COR-L47 (cell line): ENCODE measurements at regions not wholly inside any gene's neighbourhood (a gene's known extent, or its start where the extent isn't known, plus 50 kb on each side); places are given as distances from the start of the nearest gene placed in this dataset.
"Not testable (repeated sequence)": the region's sequence is repeated elsewhere in the genome, so short reads cannot be mapped to it uniquely, and the experiment has no call there.

Source experiments
- DNase-seq: peaks from one replicate; lab custom pipeline; 2025; lab: John Stamatoyannopoulos, UW

GRCh38 chr13:58495668-58496067 is 864.1 kb downstream of the PCDH17 start:
- DNase-seq, result no peak

GRCh38 chr13:58500938-58501337 is 869.4 kb downstream of the PCDH17 start:
- no peak for DNase-seq

GRCh38 chr13:58504202-58504700 is 872.7 kb downstream of the PCDH17 start:
- DNase-seq, result not testable (repeated sequence)

GRCh38 chr13:58505262-58505920 is 873.8 kb downstream of the PCDH17 start:
- not testable (repeated sequence) for DNase-seq

GRCh38 chr13:58528351-58528750 is 896.8 kb downstream of the PCDH17 start:
- no peak for DNase-seq

DNA sequence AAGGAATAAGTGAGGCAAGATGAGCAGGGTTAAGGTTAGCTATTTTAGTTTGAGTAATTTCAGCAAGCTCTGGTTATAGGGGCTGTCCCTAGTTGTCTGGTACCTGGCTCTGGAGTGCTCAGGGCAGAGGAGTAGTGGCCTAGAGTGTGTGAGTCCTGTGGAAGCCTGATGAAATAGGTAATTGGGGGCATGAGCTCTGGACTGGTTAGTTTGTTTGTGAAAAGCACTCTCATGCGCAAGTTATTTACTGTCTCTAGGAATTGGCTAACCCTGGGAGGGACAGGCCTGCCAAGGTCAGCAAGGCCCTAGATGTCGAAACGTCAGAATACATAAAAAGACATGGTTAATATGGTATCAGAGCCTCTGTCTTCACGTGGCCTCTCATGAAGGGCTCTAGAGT is 900.1 kb downstream of the PCDH17 start:
- no peak for DNase-seq

GRCh38 chr13:58542530-58542929 is 911.0 kb downstream of the PCDH17 start:
- DNase-seq, result no peak

DNA sequence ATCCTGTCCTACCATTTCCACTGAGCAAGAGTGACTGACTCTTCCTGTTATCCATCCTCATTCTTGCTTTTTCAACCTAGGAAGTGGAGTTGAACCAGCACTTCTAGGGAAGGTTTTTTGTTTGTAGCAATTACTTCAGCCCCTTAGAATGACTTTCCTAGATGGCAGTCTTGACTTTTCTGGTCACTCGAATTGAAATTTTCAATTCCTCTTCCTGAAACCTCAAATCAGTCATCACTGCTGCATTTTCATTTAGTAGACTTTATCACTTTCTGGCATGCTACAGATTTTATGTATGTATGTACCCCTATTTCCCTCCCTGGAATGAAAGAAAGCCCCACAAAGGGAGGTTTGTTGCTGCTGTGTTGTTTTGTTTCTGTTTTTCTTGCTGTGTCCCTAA is 915.9 kb downstream of the PCDH17 start:
- DNase-seq, result no peak

GRCh38 chr13:58566176-58566575 is 934.6 kb downstream of the PCDH17 start:
- no peak for DNase-seq

GRCh38 chr13:58573743-58574142 is 942.2 kb downstream of the PCDH17 start:
- DNase-seq, result no peak

DNA sequence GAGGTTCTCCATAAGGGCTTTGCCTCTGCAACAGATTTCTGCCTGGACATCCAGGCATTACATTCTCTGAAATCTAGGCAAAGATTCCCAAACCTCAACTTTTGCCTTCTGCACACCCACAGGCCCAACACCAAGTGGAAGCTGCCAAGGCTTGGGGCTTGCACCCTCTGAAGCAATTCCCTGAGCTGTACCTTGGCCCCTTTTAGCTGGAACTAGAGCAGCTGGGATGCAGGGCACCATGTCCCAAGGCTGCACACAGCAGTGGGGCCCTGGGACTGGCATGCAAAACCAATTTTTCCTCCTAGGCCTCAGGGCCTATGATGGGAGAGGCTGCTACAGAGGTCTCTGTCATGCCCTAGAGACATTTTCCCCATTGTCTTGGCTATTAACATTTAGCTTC is 943.2 kb downstream of the PCDH17 start:
- no peak for DNase-seq

GRCh38 chr13:58579468-58579867 is 947.9 kb downstream of the PCDH17 start:
- DNase-seq, result no peak

DNA sequence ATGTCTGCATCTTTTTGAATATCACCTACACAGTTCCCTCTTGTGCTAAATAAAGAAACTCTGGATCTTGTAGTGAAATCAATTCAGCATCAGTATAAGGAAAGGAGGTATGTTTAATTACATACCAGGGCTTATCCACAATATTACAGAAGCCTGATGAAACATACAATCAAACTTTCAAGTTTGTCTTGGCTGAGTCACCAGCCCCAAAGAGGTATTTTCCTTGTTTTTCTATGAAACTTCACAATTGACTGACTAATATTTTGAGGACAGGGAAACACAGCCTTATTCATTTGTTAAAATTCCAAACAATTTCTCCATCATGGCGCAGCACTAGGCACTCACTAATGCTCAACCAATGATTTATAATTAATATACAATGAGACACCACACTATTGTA is 952.4 kb downstream of the PCDH17 start:
- DNase-seq, result no peak

DNA sequence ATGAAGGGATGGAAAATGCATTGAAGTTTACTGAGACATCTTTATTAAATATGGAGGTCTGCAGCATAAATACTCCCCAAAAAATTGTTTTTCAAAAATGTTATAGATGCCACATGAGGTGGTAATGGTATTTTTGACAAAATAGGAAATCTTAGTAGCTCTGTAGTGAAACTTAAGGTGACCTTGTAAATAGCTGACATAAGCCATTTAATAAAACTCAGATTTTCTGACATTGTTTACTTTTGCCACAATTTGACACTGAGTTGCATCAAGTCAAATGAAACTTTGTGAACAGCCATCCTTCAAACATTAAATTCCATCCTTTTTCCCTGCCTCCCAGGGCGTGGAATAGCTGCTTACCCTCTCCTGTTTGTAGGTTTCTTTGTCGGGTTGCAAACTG is 953.1 kb downstream of the PCDH17 start:
- no peak for DNase-seq

- no peak for DNase-seq
Observed at GRCh38 chr13:58587183-58587582, 955.6 kb downstream of the PCDH17 start.

DNA sequence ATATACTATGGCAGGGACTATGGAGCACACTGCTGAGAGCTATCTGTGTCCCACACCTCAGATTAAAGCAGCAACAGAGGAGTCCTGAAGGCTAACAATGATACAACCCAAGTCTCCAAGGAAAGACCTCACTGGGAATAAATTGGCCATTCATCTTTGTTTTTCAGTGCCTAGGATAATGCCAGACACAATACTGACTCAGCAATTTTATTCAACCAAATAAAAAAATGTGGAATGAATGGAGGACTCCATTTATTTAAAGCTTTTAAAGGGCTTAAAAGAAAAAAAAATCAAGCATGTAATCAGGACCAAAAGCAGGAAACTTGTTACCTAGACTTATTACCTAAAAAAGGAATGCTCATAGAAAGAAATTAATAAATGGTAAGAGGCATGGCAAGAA is 960.5 kb downstream of the PCDH17 start:
- DNase-seq, result no peak

GRCh38 chr13:58592786-58593185 is 961.2 kb downstream of the PCDH17 start:
- DNase-seq, result no peak

DNA sequence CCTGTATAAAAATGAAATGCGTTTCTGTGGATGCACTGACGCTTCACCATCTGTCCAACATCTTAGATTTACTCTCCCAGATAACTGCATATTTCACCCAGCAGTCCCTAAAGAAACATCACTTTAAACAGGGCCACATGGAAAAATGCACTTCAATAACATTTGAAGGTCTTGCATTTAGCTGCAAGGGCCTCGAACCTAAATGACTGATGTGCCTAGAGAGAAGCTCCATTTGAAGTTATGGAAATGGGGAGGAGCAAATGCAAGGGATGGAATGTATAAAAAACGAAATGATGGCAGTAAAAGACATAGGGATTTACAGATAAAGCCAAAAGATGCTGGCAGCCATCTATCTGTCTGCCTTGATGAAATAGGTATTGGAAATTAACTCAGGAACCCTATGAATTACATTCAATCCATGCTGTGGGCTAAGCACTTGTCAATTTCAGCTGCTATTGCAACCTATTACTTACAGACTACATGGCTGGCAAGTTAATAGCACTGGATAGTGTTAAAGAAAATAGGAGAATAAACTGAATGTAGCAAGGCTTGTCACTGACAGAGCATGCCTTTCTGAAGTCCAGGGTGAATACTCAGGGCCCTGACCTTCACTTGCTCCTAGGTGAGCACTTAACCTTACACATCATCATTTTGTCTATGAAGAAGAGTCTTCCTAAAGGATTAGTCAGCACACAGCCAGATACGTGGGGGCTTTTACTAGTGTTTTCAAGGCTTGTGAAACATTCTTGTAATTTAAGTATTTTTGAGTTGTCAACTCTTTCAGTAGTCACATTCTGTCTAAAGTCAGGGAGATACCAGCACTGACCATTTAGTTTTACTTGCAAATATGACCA is 963.4 kb downstream of the PCDH17 start:
- DNase-seq, result no peak

DNA sequence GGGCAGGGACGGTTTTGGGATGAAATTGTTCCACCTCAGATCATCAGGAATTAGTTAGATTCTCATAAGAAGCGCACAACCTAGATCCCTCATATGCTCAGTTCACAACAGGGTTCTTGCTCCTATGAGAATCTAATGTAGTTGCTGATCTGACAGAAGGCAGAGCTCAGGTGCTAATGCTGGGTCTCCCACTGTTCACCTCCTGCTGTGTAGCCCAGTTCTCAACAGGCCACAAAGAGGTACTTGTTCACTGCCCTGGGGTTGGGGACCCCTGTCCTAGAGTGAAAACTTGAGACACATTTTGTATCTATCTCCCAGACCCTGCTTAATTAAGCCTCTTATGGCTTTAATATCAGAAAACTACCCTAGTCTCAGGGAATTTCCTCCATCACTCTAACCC is 966.0 kb downstream of the PCDH17 start:
- no peak for DNase-seq

DNA sequence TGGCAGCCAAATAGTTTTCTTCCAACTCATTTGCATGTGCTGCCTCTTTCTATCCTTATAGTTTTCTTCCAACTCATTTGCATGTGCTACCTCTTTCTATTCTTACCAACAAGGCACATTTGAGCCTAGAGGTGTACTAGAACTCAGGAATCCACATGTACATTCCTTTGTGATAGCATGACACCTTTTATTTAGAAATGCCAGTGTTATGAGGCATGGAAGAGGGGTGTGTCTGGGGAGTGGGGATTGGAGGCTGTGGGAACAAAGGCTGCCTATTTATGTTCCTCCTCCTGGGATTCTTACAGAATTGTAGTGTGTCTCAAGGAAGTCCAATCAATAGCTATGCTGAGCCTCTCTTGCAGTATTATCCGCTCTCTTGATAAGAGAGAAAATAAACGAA is 966.7 kb downstream of the PCDH17 start:
- DNase-seq, result no peak

GRCh38 chr13:58611117-58611516 is 979.6 kb downstream of the PCDH17 start:
- no peak for DNase-seq

GRCh38 chr13:58617880-58618665 is 986.5 kb downstream of the PCDH17 start:
- DNase-seq, result no peak
